GM12891 (cell line): ENCODE measurements at regions not wholly inside any gene's neighbourhood (a gene's known extent, or its start where the extent isn't known, plus 50 kb on each side); places are given as distances from the start of the nearest gene placed in this dataset.
A peak's percentile ranks its signal among the peaks of the same experiment; 100 is the strongest.

Experiments
- DNase-seq: peaks from one replicate; pipeline ENCODE4 v3.0.0; 2011; ENCODE audit warnings: low spot score; ENCODE audit not compliant: insufficient read length
- FAIRE-seq: peaks from 2 replicates; lab custom pipeline; 2011; peaks lifted over from hg19 to GRCh38; lab: Jason Lieb, UNC
- PAX5 ChIP-seq: IDR thresholded peaks from 2 replicates; pipeline ENCODE4 v1.6.1; 2011; ENCODE audit warnings: low read length, moderate library complexity, mild to moderate bottlenecking; ENCODE audit not compliant: insufficient read depth, severe bottlenecking
- POLR2A ChIP-seq: IDR thresholded peaks from 2 replicates; pipeline ENCODE4 v1.6.1; 2011; ENCODE audit warnings: low read depth, low read length, control low read depth
- POLR2AphosphoS5 ChIP-seq: IDR thresholded peaks from 2 replicates; pipeline ENCODE4 v1.6.1; 2011; ENCODE audit warnings: low read depth, low read length, control low read depth
- POU2F2 ChIP-seq: IDR thresholded peaks from 2 replicates; pipeline ENCODE4 v1.6.1; 2011; ENCODE audit warnings: low read depth, mild to moderate bottlenecking, control low read depth, low read length, moderate library complexity
- SPI1 ChIP-seq: IDR thresholded peaks from 2 replicates; pipeline ENCODE4 v1.6.1; 2011; ENCODE audit warnings: low read depth, low read length, control low read depth
- TAF1 ChIP-seq: IDR thresholded peaks from 2 replicates; pipeline ENCODE4 v1.6.1; 2011; ENCODE audit warnings: low read depth, low read length, control low read depth

GRCh38 chr6:12419631-12420272 is 129.6 kb downstream of the EDN1 start:
- FAIRE-seq = no peak
- no peak for DNase-seq
- no peak for TF ChIP-seq TAF1

GRCh38 chr6:12420626-12421025 is 130.5 kb downstream of the EDN1 start:
- DNase-seq (no peak), FAIRE-seq (no peak)
- TF ChIP-seq POLR2A (no peak), SPI1 (no peak), TAF1 (no peak), PAX5 (no peak), POU2F2 (no peak), POLR2AphosphoS5 (no peak)

- no peak for FAIRE-seq
- no peak for DNase-seq
- TF ChIP-seq POLR2AphosphoS5 = no peak
- TF ChIP-seq POLR2A = no peak
- no peak for TF ChIP-seq POU2F2
- no peak for TF ChIP-seq TAF1
- TF ChIP-seq SPI1 = no peak
- no peak for TF ChIP-seq PAX5
These were observed 131.4 kb downstream of the EDN1 start for GRCh38 chr6:12421596-12421995.

- FAIRE-seq (no peak), DNase-seq (no peak)
- TF ChIP-seq POLR2A = no peak
- no peak for TF ChIP-seq PAX5
- TF ChIP-seq TAF1 = no peak
- TF ChIP-seq POU2F2 = no peak
- TF ChIP-seq POLR2AphosphoS5 = no peak
- no peak for TF ChIP-seq SPI1
These were observed 132.7 kb downstream of the EDN1 start for GRCh38 chr6:12422848-12423247.

DNA sequence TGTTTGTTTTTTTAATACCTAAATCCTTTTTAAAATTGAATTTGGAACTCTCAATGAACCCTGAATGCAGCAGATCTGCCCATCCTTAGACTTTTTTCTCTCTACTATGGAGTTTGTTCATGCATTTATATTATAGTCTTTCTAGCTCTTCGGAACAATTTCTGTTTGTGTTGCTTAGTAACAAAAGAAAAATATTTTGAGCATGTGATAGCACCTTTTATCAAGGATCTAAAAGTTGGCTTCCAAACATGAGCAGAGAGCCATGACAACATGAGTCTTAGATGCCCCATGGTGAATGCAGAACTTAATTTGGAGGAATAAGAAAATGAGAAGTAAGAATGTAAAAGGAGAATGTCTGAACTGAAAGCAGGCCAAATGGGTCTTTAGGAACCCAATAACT is 133.7 kb downstream of the EDN1 start:
- FAIRE-seq = no peak
- DNase-seq = no peak
- TF ChIP-seq POLR2AphosphoS5 (no peak), POU2F2 (no peak), SPI1 (no peak), POLR2A (no peak), PAX5 (no peak), TAF1 (no peak)

DNA sequence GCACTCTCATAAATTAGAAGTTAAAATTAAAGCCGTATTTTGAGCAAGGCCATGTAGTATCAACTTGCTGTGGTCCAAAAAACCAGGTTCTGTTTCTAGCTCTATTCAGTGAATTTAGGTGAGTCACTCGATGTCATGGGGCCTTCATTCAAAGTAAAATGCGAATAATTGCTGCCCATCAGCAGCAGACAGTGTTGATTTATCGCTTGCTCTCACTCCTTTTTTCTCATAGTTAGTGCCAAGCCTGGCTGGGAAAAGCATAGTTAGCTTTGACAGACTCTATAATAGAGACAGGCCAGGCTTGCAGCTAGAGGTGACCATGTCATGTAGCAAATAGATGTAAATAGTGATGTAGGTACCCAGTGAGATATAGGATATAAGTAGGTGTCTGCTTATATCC is 136.0 kb downstream of the EDN1 start:
- no peak for DNase-seq
- TF ChIP-seq TAF1 (no peak), SPI1 (no peak), PAX5 (no peak), POLR2A (no peak), POLR2AphosphoS5 (no peak), POU2F2 (no peak)
- FAIRE-seq = no peak

DNA sequence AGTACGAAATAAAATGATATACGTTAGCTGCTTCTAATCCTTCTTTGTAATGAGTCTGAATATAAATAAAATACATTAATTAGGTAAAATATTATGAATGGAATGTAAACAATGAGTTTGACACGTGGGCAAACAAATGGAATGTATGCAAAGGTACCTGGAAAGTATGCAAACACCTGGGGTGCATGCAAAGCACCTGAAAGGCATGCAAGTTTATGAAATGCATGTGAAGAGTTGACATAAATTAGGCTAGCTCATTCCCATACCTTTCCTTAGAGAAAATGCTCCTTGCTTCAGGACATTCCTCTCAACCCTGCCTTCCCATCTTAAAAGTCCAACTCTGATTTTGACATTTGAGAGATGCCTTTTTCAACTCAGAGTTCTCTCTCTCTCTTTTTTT is 140.9 kb downstream of the EDN1 start:
- DNase-seq = no peak
- FAIRE-seq = no peak
- no peak for TF ChIP-seq TAF1
- TF ChIP-seq PAX5 = no peak
- TF ChIP-seq POU2F2 = no peak
- no peak for TF ChIP-seq POLR2A
- TF ChIP-seq POLR2AphosphoS5 = no peak
- no peak for TF ChIP-seq SPI1

DNA sequence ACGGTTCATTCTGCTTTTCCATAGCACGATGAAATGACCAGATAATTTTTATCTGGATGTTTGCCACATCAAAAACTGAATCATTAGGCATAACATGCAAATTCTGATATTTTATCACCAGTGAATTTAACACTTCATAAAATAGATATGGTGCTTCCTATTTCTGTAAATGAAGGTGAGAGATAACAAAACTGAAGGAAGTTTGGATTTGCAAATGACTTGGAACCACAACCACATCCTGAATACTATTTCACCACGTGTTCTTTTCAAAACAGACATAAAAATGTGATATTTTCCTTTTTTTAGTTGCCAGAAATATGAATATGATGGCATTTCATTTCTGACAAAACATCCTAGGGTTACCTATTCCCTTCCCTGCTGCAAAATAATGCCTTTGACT is 146.1 kb downstream of the EDN1 start:
- TF ChIP-seq TAF1 (no peak), POLR2A (no peak), PAX5 (no peak), POLR2AphosphoS5 (no peak), SPI1 (no peak), POU2F2 (no peak)
- FAIRE-seq (no peak), DNase-seq (no peak)

GRCh38 chr6:12436683-12437082 is 146.5 kb downstream of the EDN1 start:
- TF ChIP-seq PAX5 = no peak
- TF ChIP-seq TAF1 = no peak
- FAIRE-seq (peak; percentile 9), DNase-seq (no peak)

GRCh38 chr6:12439296-12439695 is 149.1 kb downstream of the EDN1 start:
- FAIRE-seq (no peak), DNase-seq (no peak)
- TF ChIP-seq POU2F2 (no peak), PAX5 (no peak), TAF1 (no peak), POLR2AphosphoS5 (no peak), POLR2A (no peak), SPI1 (no peak)
